SK-N-MC (cell line): ENCODE measurements at regions not wholly inside any gene's neighbourhood (a gene's known extent, or its start where the extent isn't known, plus 50 kb on each side); places are given as distances from the start of the nearest gene placed in this dataset.

ENCODE experiments used
- EZH2 ChIP-seq: fragments of 200-600 bp; sonication (generic); IDR thresholded peaks from one replicate; pipeline ENCODE4 v1.6.1; 2017; ENCODE audit warnings: antibody characterized with exemption
- FOXP2 ChIP-seq: optimal IDR thresholded peaks from 2 replicates; pipeline ENCODE3; 2011; ENCODE audit warnings: mild to moderate bottlenecking, moderate library complexity; ENCODE audit not compliant: insufficient read depth; ENCODE audit errors: extremely low read length, control extremely low read depth
- POLR2AphosphoS5 ChIP-seq: IDR thresholded peaks from 2 replicates; pipeline ENCODE4 v1.6.1; 2012; ENCODE audit warnings: mild to moderate bottlenecking, low read depth, low read length, borderline replicate concordance

GRCh38 chr19:32189956-32190706 lies 155.3 kb upstream of the ZNF507 start:
- no peak for TF ChIP-seq POLR2AphosphoS5
- no peak for TF ChIP-seq FOXP2
- no peak for TF ChIP-seq EZH2
